ENCODE measurements at regions not wholly inside any gene's neighbourhood (a gene's known extent, or its start where the extent isn't known, plus 50 kb on each side); places are given as distances from the start of the nearest gene placed in this dataset.

DNA sequence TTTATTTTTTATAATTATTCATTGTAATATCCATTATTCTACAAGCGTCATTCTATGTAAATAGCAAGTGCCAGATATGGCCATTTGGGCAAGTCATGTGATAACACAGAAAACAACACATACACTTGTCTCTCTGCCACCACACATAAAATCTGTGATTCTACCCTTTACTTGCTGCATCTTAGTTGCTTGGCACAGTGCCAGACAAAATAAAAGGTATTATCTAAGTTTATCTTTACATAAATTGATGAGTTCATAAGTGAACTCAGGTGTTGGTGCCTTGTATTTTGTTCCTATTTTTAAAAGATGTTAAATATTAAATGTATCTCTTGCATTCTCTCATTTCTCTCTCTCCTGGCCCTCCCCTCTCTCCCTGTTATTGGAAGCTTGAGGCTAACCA is 1458.7 kb downstream of the CDH11 start:
- no peaks in the 10 kb centered on the region for H4K20me1 ChIP-seq (ENCODE audit: insufficient read depth)
- TF ChIP-seq TAF1 (IDR thresholded peaks at IDR 0.05; ENCODE audit: low read depth): no peak
- TF ChIP-seq RAD21 (conservative IDR thresholded peaks at IDR 0.05): no peak
- no peak for TF ChIP-seq EZH2 (IDR thresholded peaks at IDR 0.05; ENCODE audit: borderline replicate concordance, insufficient read depth, low read length, poor library complexity, severe bottlenecking)
- TF ChIP-seq POLR2AphosphoS5 (IDR thresholded peaks at IDR 0.05): no peak
- no peak for TF ChIP-seq SMC3 (conservative IDR thresholded peaks at IDR 0.05; ENCODE audit: poor library complexity)
- TF ChIP-seq EP300 (conservative IDR thresholded peaks at IDR 0.05; ENCODE audit: poor library complexity, severe bottlenecking): no peak
- TF ChIP-seq CTCF (IDR thresholded peaks at IDR 0.05; ENCODE audit: poor library complexity, severe bottlenecking): no peak
- no peak for TF ChIP-seq REST (IDR thresholded peaks at IDR 0.05; ENCODE audit: borderline replicate concordance)
- TF ChIP-seq MXI1 (conservative IDR thresholded peaks at IDR 0.05; ENCODE audit: poor library complexity, severe bottlenecking): no peak

GRCh38 chr16:63655846-63656245 is 1466.0 kb downstream of the CDH11 start:
- H2AFZ ChIP-seq (ENCODE audit: low read depth, low read length): no peak overlapping the region
- no peaks in the 10 kb centered on the region for H4K20me1 ChIP-seq (ENCODE audit: insufficient read depth)
- no peaks in the 10 kb centered on the region for H3F3A ChIP-seq (ENCODE audit: insufficient read depth, low read length, poor library complexity, severe bottlenecking)
- H3K27ac ChIP-seq (ENCODE audit: low read length): no peak overlapping the region
- no peaks in the 10 kb centered on the region for H3K79me2 ChIP-seq (replicated peaks; ENCODE audit: insufficient read depth, low read length)
- H3K9ac ChIP-seq (ENCODE audit: low read length): no peak overlapping the region
- no peak overlapping the region for H3K4me2 ChIP-seq (ENCODE audit: low read length)
- TF ChIP-seq RAD21 (conservative IDR thresholded peaks at IDR 0.05): no peak
- TF ChIP-seq CTCF (IDR thresholded peaks at IDR 0.05; ENCODE audit: poor library complexity, severe bottlenecking): no peak
- no peak for TF ChIP-seq EP300 (conservative IDR thresholded peaks at IDR 0.05; ENCODE audit: poor library complexity, severe bottlenecking)
- no peak for TF ChIP-seq EZH2 (IDR thresholded peaks at IDR 0.05; ENCODE audit: borderline replicate concordance, insufficient read depth, low read length, poor library complexity, severe bottlenecking)
- no peak for TF ChIP-seq REST (IDR thresholded peaks at IDR 0.05; ENCODE audit: borderline replicate concordance)
- no peaks in the 10 kb centered on the region for H3K9me3 ChIP-seq (ENCODE audit: low read length)
- H3K9me2 ChIP-seq (ENCODE audit: insufficient read depth, low read length): no peaks in the 10 kb centered on the region
- H3K4me3 ChIP-seq (ENCODE audit: low read length): no peak overlapping the region
- H3K27me3 ChIP-seq (ENCODE audit: insufficient read depth, low read depth, low read length): no peaks in the 10 kb centered on the region
- H3K36me3 ChIP-seq (ENCODE audit: insufficient read depth, low read length): no peaks in the 10 kb centered on the region

More for the DNA sequence above, 1458.7 kb downstream of the CDH11 start:
- Histone ChIP-seq H2AFZ (ENCODE audit: low read depth, low read length) (no peak overlapping the region), H3K4me2 (ENCODE audit: low read length) (no peak overlapping the region), H3K9me2 (ENCODE audit: insufficient read depth, low read length) (no peaks in the 10 kb centered on the region), H3K27ac (ENCODE audit: low read length) (no peak overlapping the region), H3K9ac (ENCODE audit: low read length) (no peak overlapping the region), H3K9me3 (ENCODE audit: low read length) (no peaks in the 10 kb centered on the region), H3F3A (ENCODE audit: insufficient read depth, low read length, poor library complexity, severe bottlenecking) (no peaks in the 10 kb centered on the region), H3K4me3 (ENCODE audit: low read length) (no peak overlapping the region), H3K36me3 (ENCODE audit: insufficient read depth, low read length) (no peaks in the 10 kb centered on the region), H3K27me3 (ENCODE audit: insufficient read depth, low read depth, low read length) (no peaks in the 10 kb centered on the region), H3K79me2 (replicated peaks; ENCODE audit: insufficient read depth, low read length) (no peaks in the 10 kb centered on the region)
